ENCODE measurements at regions not wholly inside any gene's neighbourhood (a gene's known extent, or its start where the extent isn't known, plus 50 kb on each side); places are given as distances from the start of the nearest gene placed in this dataset.

DNA sequence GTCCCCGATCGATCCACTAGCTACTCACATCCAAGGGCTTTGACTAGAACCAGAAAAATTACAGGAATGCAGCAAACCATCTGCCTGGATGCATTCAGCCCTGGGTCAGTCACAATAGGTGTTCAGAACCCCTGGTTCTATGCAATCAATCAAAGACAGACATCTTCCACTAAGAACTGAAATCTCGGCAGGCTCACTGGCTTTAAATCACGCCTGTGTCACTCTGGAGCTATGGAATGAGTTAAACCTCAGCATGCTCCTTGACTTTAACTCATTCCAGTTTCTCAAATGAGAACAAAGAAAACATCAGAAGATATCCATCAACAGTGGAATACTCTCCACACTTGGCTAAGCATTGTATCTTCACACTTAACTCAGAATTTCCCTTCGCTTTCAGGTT, 68.1 kb upstream of the SPTBN1 start:
- no peak for TF ChIP-seq CTCF (IDR thresholded peaks at IDR 0.05; ENCODE audit: low read depth, low read length)
- H3K4me3 ChIP-seq (replicated peaks in 1 of 2; ENCODE audit: low read depth in 2 of 2, low read length in 2 of 2), result no peak overlapping the region
- no peak for DNase-seq (ENCODE audit: low read depth in 2 of 2)

DNA sequence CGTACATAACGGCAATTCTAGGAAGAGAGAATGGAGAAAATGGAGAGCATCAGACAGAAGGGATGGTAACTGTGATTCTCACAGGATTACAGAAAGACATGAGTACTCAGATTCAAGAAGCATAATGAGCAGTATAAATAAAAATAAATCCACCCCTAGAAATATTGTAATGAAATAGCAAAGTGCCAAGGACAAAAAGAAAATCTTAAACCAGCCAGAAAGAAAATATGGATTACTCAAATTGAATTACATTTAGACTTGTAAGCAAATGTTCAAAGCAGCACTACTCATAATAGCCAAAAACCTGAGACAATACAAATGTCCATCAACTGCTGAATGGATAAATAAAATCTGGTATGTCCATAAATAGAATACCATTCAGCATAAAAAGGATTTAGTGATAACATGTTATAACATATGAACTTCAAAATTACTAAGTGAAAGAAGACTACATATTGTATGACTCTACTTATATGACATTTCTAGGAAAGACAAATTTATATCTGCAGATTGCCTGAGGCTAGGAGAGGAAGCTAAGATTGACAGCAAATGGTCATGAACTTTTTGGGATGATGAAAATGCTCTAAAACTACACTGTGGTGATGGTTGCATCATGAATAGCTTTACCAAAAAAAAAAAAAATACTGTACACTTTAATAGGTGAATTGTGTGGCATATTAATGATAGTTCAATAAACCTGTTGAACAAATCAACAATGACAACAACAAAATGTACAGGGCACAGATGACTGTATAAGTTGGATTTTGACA, 63.4 kb upstream of the SPTBN1 start:
- DNase-seq (ENCODE audit: low read depth in 2 of 2), result no peak
- H3K4me3 ChIP-seq (replicated peaks in 1 of 2; ENCODE audit: low read depth in 2 of 2, low read length in 2 of 2), result no peak overlapping the region
- TF ChIP-seq CTCF (IDR thresholded peaks at IDR 0.05; ENCODE audit: low read depth, low read length), result no peak

GRCh38 chr2:54394392-54394791, 61.7 kb upstream of the SPTBN1 start:
- DNase-seq (ENCODE audit: low read depth in 2 of 2), result peak in 1 of 2 donors; percentile 51
- TF ChIP-seq CTCF (IDR thresholded peaks at IDR 0.05; ENCODE audit: low read depth, low read length), result no peak
- no peak overlapping the region for H3K4me3 ChIP-seq (replicated peaks in 1 of 2; ENCODE audit: low read depth in 2 of 2, low read length in 2 of 2)

DNA sequence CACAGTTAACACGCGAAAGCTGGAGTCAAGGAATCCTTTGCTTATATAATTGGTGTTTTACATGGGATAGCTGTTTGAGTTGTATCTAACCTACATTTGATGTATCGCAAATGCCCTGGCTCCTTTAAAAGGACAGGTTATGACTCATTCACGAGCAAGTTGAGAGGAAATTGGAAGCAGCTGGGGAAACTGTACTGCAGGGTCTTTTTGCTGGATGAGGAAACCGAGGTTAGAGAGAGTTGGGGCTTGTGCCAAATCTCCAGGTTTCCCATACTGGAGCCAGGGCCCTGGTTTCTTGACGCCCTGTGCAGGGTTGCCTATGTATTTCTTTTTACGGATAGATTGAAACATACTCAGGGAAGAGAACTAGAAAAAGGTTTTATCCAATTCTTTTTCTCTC, 60.0 kb upstream of the SPTBN1 start:
- TF ChIP-seq CTCF (IDR thresholded peaks at IDR 0.05; ENCODE audit: low read depth, low read length), result no peak

DNA sequence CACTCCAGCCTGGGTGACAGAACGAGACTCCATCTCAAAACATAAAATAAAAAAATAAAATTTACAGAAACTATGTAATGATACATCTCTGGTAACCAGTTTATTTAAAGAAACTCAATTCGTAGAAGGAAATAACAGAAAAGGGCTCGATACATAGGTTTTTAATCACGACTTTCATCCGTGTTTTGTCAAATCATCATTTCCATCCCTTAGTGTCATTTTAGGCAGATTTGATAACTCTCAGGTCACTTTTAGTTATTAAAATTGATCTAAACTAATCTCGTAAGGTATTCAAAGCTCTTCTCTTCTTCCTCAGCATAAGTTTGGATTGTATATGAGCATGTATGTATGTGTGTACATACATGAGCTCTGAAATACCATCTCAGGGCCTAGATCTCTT, 59.3 kb upstream of the SPTBN1 start:
- no peak overlapping the region for H3K4me3 ChIP-seq (replicated peaks in 1 of 2; ENCODE audit: low read depth in 2 of 2, low read length in 2 of 2)
- no peak for TF ChIP-seq CTCF (IDR thresholded peaks at IDR 0.05; ENCODE audit: low read depth, low read length)
- DNase-seq (ENCODE audit: low read depth in 2 of 2), result no peak

More for the DNA sequence above, 60.0 kb upstream of the SPTBN1 start:
- no peak overlapping the region for H3K4me3 ChIP-seq (replicated peaks in 1 of 2; ENCODE audit: low read depth in 2 of 2, low read length in 2 of 2)
- peak; percentile 68 to 71 for DNase-seq (ENCODE audit: low read depth in 2 of 2)

DNA sequence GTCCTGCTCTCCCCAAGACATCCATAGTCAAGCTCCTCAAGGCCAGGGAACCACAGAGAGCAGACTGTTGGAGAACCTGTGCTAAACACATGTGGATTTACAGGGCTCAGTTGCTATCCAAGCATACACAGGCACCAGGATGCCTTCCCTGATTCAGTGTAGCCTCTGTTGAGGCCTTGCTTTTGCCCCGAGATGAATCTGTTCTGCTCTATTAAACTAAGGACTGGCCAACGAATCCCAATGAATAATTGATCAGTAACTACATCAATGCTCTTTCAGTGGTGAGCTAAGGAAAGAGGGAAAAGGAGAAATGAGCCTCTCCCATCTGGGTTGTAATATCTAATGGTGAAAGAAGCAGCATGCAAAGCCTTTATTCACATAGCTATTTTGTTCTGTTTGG, 58.7 kb upstream of the SPTBN1 start:
- H3K4me3 ChIP-seq (replicated peaks in 1 of 2; ENCODE audit: low read depth in 2 of 2, low read length in 2 of 2), result no peak overlapping the region
- no peak for DNase-seq (ENCODE audit: low read depth in 2 of 2)
- TF ChIP-seq CTCF (IDR thresholded peaks at IDR 0.05; ENCODE audit: low read depth, low read length), result no peak

DNA sequence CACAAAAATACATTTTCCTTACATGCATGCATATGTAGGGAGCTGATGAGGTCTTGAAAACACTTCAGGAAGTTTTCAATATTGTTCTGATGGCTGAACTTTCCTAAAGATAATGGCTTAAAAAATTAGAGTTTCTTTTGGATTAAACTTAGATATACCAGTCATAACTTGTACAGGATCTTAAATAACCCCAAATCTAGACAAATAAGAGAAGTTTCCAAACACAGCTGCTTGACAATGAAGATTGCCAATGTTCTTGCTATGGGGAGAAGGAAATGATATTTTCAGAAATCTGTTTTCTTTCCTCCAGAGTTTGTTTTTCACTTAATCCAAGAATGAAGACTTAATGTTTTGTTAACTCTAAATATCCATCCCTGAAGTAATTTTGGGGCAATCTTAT, 54.6 kb upstream of the SPTBN1 start:
- no peak for TF ChIP-seq CTCF (IDR thresholded peaks at IDR 0.05; ENCODE audit: low read depth, low read length)
- no peak for DNase-seq (ENCODE audit: low read depth in 2 of 2)
- no peak overlapping the region for H3K4me3 ChIP-seq (replicated peaks in 1 of 2; ENCODE audit: low read depth in 2 of 2, low read length in 2 of 2)

All from cardiac fibroblast (primary cell).